HG03378 (cell line): ENCODE measurements at regions not wholly inside any gene's neighbourhood (a gene's known extent, or its start where the extent isn't known, plus 50 kb on each side); places are given as distances from the start of the nearest gene placed in this dataset.

Source experiments
- ATAC-seq: cut with Tn5 transposase; IDR thresholded peaks from one replicate; pipeline ENCODE4 v1.9.1; 2021; ENCODE audit warnings: mild to moderate bottlenecking, moderate library complexity; ENCODE audit not compliant: unreplicated experiment

DNA sequence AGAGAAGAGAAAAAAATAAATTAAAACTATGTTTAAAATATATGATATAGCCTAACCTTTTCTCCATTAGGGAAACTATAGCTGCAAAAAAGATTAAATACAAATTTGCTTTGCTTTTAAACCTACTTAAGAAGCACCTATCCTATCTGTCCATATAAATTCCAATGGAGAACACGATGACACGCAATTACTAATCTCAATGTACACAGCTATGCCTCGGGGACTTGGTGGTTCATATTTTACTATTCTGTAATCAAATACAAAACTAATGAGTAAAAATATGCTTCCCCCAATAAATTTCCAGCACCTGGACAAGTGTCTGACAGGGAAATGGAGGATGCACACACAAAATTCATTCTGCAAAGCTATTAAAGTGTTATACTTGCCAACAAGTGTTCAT is 386.4 kb downstream of the LMO4 start:
- ATAC-seq, result no peak

DNA sequence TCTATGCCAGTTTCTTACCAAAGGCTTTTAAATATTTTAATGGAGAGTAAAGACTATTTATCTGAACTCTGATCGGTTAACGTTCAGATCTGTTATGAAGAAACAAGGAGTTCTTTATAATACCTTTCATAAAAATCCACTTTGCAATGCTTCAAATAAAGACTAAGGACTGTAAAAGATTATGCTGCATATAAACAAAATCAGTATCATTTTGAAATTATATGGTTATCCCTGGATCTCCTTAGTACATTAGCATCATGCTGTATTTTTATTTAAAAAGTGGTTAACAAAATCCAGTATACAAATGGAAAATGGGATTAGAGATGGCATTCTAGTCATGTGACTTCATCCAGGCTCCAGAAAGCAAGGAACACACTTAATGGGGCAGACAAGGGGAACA is 386.8 kb downstream of the LMO4 start:
- ATAC-seq, result no peak

DNA sequence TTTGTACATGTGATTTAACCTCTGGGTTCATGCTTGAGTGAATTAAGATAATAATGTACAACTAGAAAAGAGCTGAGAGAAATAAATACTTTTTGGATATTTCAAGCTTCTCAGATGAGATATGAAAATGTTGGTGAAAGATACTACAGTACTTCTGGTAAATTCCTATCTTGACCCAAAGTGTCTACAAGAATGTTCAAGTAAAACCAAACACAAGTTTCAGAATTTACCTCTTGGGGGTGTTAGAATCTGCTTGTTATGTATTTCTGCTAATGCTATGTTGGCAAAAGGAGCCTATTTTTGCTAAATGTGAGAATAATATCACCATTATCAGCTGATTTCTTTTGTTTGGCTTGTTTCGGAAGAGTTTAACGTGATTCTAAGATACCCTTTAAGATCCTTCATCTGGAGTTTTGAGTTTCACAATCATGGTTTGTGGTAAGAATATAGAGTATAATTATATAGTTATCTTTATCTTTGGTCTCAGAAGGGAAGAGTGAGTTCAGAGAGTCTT is 388.5 kb downstream of the LMO4 start:
- ATAC-seq, result no peak

DNA sequence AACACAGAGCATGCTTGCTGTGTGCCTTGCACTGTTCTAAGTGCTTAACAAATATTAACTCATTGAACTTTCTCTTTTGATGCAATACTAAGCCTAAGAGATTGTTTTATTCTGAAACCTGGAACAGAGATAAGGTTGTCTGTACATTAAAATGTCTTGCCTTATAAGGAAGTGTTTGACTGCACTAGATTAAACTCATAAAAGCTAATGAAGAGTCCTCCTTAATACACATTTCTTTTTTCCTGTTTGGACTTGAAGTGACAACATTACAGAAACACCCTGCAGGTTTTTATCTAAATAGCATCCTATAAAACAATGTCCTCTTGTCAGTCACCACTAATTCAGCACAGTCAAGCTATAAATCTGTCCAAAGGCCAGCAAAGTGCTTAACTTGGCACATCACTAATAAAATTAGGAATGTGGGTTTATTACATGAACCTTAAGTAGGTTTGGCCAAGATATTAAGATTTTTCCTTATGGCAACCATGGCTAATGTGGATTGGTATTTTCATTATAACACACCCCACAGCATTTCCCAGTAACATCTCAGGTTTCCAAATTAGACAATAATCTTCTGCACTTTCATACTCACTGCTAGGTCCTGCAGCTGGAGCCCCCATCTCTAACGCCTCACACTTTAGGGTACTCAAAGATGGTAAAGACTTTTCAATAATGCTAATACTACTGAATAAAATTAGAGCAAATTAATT is 389.7 kb downstream of the LMO4 start:
- no peak for ATAC-seq

DNA sequence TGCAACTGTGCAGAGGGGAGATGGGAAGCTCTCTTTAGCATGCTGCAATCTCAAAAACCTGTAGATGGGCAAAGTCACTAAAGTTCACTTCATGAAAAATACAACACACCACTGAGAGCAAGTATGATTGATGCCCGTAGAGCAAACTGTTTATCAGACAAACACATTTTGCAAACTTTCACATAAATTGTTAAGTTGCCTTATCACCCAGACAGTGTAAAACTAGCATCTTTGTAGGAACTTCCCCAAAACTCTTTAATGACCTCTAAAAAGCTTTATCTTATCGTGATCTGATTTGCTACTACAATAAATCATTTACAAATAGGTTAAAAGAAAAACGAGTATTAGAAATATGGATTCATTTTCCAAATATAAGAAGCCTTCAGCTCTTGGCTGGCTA is 391.0 kb downstream of the LMO4 start:
- no peak for ATAC-seq

DNA sequence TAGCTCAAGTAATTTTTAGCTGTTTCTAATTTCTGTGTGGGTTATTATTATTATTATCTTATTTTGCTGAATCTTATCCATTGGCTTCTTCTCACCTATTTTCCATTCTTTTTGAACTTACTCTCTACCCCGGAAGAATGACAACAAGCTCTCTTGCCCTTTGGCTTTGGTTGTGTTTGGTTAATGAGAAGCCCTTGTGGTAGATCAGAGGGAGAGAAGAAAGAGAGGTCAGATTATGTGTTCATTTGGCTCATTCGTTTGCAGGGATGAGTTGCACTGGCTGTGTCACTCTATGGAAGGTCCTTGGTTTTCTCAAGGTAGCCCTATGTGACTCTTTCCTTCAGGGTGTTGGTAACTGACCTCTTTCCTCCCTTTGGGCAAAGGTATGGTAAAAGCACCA is 391.9 kb downstream of the LMO4 start:
- ATAC-seq, result no peak

DNA sequence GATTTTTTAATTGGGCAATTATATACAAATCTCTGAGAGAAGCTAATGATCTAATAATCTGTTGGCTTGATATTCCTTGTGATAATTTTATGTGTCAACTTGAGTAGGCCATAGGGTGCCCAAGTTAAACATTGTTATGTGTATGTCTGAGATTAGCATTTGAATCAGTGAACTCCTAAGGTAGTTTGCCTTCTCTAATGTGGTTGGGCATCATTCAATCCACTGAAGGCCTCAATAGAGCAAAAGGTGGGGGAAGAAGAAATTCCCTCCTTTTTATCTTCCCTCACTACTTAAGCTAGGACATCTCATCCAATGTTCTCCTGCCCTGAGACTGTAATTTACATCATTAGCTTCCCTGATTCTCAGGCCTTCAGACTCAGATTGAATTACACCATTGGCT is 394.5 kb downstream of the LMO4 start:
- ATAC-seq, result no peak

DNA sequence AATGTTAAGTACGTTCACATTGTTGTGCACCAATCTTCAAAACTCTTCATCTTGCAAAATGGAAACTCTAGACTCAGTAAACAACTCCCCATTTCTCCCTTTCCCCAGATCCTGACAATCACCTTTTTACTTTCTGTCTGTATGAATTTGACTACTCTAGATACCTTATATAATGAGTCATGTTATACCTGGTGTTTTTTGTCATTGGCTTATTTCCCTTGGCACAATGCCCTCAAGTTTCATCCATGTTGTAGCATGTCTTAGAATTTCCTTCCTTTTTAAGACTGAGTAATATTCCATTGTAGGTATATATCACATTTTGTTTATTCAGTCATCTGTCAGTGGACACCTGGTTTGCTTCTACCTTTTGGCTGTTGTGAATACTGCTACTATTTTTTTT is 399.5 kb downstream of the LMO4 start:
- no peak for ATAC-seq

DNA sequence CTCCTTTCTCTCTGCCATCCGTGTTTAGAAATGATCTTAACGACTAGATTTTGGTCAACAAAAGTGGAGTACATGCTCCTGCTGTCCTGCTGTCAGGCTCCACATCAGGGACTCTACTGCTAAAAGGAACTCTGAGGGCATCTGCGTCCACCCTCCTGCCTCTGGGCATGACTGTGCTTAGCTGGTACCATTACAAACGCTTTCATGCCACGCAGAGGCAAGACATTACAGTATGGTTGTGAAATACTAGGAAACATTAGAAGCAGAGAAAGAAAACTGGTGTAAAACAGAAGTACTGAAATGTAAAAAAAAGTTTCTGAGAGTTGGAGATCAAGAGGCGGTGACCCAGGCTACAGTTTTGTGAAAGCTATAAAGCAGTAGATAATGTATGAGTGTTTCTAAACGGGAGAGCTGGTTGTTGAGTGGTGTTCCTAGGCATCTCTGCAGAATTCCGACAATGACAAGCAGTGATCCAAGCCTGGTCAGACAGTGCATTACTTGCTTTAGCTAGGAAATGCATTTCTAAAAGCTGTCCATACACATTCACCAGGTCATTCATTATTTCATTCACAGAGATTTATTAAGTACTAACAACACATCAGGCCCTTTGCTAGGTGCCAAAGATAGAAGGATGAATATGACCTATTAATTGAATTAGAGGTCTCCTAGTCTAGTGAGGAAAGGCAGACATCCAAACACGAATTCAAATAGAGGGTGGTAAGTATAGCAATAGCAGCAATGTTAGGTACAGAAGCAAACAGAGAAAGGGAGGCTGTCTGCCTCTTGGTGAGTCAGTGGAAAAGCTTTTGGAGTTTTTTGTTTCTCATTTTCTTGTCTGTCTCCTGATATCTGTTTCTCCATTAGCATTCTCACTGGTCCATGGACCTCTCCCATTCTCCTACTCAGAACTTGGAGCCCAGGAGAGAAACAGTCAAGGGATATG is 401.9 kb downstream of the LMO4 start:
- no peak for ATAC-seq

DNA sequence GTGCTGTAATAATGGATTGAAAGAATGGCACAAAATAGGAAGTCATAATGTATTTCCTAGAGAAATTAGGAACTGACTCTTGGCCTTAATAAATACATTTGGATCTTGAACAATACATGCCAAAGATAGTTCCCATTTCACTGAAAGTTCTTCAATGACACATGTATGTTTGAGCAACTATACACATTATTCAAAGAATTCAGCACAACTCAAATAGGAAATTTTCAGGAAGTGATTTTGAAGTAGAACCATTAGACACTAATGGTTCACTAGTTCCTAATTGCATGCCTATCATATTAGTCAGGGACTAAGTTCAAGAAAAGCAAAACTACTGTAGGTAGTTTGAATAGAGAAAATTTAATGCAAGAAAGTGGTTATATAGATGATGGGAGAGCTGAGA is 404.7 kb downstream of the LMO4 start:
- ATAC-seq, result no peak

DNA sequence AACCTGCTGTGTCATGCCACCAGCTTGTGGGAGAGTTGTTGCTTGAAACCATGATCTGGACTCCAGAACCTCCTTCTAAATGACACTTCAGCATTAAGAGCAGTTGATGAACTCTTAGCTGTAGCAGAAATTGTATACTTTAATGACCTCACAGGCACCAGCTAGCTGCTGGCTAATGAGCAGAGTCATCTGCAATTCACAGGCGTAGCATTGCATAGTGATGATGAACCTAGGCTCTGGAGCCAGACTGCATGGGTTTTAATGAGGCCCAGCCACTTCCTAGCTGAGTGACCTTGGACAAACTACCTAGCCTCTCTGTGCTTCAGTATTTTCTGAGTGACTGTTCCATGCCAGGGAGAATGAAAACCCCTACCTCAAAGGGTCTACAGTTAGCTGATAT is 407.1 kb downstream of the LMO4 start:
- no peak for ATAC-seq

DNA sequence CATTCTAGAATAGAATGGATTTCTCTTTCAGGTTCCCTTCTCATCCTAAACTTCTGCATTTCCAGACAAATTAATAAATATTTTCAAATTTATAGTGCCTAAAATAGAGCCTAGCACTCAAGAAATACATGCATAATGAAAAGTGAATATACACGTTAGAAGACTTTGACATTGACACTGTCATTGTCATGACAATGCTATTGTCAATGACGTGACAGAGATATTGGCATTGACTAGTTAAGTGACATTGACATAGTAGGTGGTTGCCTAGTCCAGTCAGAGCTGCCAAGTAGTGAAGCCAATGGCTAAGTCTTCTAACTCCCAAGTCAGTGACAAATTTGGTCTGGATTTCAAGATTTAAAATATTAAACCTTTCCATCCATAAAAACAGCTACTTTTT is 410.5 kb downstream of the LMO4 start:
- no peak for ATAC-seq

DNA sequence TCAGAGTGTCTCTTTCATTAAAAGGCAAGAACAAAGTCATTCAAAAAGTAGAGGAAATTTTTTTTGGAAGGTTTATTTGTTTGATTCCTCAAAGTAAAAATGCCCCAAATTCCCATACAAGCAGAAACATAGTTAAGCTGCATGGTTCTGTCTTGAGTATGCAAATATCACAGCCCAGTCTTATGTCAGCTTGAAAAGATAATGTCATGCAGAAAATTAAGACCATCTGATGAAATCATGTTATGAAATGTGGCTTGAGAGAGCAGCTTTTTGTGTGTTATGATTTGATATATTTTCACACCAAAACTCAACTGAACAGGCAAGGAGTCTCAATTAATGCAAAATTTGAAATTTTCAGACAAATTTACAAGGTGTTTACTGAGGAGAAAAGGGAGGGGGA is 411.0 kb downstream of the LMO4 start:
- ATAC-seq, result no peak

DNA sequence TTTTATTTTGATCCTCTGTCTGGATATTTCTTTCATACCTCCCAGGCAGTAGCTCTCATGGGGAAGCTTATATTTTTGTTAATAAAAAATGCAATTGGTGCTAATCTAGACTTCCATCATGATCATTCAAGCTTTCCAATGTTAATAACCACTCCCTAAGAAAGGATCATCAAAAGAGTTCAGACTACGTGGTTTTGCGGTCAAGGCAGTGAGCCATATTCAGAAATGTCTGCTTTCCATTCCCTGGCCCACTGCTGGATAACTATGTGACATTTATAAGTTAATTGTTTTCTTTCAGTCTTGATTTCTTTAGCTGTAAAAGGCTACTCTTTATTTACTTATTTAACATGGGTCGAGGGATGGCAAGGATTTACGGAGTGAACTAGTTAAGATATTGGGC is 414.6 kb downstream of the LMO4 start:
- no peak for ATAC-seq

DNA sequence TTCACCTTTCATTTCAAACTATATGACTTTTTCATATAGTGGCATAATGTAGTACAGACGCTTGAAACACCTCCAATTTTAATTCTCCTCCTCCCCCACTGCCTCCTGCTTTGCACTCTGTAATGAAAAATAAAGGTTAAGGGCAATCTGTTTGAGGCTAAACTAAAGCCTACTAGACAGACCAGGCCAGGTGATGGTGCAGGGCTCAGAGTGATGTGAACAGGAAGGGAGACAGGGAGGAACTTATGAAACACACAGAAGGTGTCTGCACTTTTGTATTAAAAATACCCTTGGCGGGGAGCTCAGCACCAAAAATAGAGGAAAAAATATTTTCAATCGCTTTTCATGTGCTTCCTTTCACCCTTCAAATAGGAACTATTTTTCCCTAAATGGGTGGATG is 415.4 kb downstream of the LMO4 start:
- ATAC-seq, result no peak

DNA sequence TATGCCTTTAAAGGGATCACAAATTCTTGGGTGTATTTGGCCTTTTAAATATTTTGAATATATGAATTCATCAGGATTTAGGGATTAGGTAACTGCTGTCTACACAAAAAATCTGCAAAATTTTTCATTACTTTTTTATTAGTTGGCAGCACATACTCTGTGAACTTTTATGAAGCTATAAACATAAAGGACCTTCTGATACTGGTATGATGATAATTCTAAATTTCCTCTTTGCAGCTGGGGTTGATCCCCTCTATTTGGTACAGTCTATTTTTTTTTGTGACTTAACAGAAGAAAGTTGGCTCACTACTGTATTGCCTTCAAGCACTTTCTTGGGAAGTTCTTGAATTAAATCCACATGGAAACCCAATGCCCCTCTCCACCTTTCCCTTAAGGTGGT is 416.1 kb downstream of the LMO4 start:
- ATAC-seq, result no peak

DNA sequence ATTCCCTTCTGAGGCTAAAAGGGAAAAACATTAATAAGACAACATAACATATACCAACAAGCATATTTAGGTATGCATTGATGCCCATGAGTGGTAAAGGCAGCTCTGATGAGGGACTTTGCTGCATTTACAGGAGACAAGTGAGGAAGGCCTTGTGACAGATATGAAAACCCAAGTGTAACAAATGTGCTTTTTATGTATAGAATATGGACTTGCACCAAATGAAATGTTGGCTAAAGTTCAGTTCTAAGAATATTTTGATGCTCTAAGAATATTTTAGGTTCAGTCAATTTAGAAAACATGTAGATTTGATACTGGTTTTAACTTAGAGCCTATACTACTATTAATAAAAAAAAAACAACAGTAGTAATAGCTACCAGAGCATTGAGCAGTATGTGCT is 424.7 kb downstream of the LMO4 start:
- ATAC-seq, result no peak

DNA sequence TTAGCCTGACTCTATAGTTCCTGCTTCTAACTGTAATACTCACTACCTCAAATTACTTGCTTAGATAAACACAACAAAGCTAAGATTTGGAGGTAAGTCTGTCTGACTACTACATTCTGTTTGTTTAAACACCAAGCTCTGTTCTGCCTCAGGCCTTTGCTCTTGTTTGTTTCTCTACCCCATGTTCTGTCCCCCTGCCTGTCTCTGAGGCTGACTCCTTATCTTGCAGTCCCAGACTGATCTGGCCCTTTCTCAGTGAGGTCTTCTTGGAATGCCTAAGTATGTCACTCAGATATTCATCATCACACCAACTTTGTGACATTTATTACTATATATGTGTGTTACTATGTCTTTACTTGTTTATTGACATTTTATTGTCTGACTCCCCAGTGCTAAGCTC is 425.5 kb downstream of the LMO4 start:
- no peak for ATAC-seq

DNA sequence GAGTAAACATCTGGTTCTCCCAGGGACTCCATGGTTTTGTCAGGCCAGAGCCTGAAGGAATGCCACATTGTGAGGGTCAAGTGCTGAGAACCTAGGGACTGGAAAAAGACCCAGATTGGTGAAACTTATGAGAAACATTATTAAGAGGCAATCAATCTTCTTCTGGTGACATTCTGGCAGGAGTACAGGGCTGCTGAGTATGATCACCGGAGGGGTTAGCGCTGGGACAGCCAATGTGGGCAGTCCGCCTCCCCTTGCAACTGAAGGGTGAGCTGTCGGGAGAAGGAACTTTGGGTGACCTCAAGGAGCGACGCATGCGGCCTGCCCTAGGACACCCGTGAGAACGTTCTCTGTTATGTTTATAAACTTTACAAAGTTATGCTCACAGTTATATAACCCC is 429.0 kb downstream of the LMO4 start:
- no peak for ATAC-seq

DNA sequence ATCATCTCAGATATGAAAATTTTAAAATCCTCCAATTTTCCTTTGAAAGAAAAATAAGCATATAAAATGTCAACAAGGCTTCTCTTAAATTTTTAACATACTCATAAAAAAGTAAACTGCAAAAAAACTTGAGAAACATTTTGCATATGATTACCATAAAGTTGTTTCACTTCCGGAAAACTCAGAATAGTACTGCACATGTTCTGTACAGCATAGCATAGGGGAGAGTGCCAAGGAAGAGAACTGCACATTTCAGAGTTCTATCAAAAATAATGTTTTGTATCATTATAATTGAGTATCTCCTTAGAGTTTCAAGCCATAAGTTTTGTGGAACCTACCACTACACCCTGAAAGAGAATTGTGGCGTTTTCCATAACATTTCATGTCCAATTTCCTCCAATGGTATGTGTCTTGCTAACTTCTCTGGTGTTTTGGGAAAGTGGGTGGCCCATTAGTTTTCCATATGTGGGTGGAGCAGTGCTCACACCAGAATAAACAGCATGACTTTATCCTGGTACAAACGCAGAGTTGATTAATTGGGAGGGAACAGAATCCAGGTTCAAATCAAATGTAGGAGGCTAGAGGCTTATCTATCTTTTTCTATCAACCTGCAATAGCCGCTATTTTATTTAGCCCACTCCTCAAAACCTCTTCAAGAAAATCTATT is 430.9 kb downstream of the LMO4 start:
- ATAC-seq, result no peak

DNA sequence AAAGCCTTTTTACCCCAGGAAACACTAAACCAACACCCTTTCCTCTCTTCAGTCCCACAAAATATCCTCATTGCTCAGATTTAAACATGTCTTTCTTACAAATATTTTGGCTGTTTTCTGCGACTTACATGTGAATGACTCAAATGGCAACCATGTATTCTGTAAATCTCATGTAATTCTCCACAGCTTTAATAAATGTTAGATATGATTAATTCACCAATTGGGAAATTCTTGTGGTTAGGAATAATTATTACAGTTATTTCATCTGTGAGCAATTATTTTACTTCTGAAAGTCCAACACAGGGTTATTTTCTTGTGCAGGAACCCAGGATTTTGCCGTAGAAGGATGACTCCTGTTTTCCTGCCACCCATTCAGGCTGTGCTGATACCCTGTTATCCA is 431.5 kb downstream of the LMO4 start:
- ATAC-seq, result no peak

DNA sequence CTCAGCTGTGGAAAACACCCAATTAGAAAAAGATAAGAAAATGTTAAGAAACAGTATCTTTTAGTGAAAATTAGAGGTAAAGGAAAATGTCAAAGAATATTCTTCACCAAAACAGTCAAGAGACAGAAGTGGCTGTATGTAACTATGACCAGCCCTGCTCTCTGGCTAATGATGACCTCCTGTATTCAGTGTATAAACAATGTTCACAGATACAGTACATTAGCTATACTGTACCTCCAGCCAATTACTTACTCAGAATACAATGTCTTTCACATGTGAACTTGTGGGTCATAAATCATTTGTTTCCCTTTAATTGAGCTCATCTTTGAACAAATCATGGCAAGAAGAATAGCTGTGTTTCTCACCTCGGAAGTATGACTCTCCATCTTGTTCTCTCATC is 432.0 kb downstream of the LMO4 start:
- ATAC-seq, result no peak
